Vagina (tissue), 2 donors: ENCODE measurements at regions not wholly inside any gene's neighbourhood (a gene's known extent, or its start where the extent isn't known, plus 50 kb on each side); places are given as distances from the start of the nearest gene placed in this dataset.
"Not testable (repeated sequence)": the region's sequence is repeated elsewhere in the genome, so short reads cannot be mapped to it uniquely, and the experiment has no call there.

ENCODE experiments used
- DNase-seq, 2 donors: peaks; one replicate each; pipeline ENCODE4 v3.0.0-alpha.2; 2017; ENCODE audit errors: extremely low spot score in 2 of 2
- H3K27ac ChIP-seq: fragments of 200-600 bp; sonication (generic); one replicate; pipeline ENCODE4 v1.5.1; 2019
- H3K27me3 ChIP-seq: fragments of 200-600 bp; sonication (generic); one replicate; pipeline ENCODE4 v1.5.1; 2019
- H3K36me3 ChIP-seq, 2 donors: fragments of 200-600 bp; sonication (generic); one replicate each; pipeline ENCODE4 v1.5.1; 2017 to 2019
- H3K4me1 ChIP-seq: fragments of 200-600 bp; sonication (generic); one replicate; pipeline ENCODE4 v1.5.1; 2019
- H3K4me3 ChIP-seq, 2 donors: fragments of 200-600 bp; sonication (generic); 1 replicate in 1 of 2; 2 replicates in 1 of 2; pipeline ENCODE4 v1.5.1; 2016 to 2019
- H3K9me3 ChIP-seq: fragments of 200-600 bp; sonication (generic); one replicate; pipeline ENCODE4 v1.5.1; 2019
- intact Hi-C: fragments of 100-400 bp; cut with DNase I; formaldehyde crosslinking; loops from one replicate; pipeline ENCODE4 v1.15.1; 2023

- H3K27ac ChIP-seq, H3K4me3 ChIP-seq, intact Hi-C loops, H3K4me1 ChIP-seq, DNase-seq, H3K27me3 ChIP-seq, H3K9me3 ChIP-seq, H3K36me3 ChIP-seq: not testable (repeated sequence)
These were observed 77.8 kb downstream of the LIMS4 start for GRCh38 chr2:110394769-110395168.

- H3K4me3 ChIP-seq, H3K4me1 ChIP-seq, DNase-seq, H3K27ac ChIP-seq, H3K27me3 ChIP-seq, H3K9me3 ChIP-seq, H3K36me3 ChIP-seq, intact Hi-C loops: not testable (repeated sequence)
These were observed 80.2 kb downstream of the LIMS4 start for GRCh38 chr2:110392366-110392765.

DNA sequence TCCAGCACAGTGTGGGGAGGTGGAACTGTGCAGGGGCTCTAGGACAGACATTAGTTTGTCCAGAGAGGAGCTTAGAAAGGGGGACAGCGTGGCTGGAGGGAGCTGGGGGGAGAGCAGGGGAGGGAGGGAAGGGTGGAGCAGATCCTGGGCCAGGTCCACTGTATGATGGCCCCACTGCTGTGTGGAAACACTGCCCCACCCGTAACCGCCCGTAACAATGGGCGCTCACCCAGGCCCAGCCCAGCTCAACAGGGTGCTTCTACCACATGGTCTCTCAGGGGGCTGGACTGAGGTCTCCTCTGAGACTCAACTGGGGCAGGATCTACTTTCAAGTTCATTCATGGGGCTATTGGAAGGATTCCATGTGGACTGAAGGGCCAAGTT lies 81.6 kb downstream of the LIMS4 start:
- intact Hi-C loops, H3K9me3 ChIP-seq, H3K27me3 ChIP-seq, H3K4me1 ChIP-seq, H3K4me3 ChIP-seq, H3K36me3 ChIP-seq, DNase-seq, H3K27ac ChIP-seq: not testable (repeated sequence)

DNA sequence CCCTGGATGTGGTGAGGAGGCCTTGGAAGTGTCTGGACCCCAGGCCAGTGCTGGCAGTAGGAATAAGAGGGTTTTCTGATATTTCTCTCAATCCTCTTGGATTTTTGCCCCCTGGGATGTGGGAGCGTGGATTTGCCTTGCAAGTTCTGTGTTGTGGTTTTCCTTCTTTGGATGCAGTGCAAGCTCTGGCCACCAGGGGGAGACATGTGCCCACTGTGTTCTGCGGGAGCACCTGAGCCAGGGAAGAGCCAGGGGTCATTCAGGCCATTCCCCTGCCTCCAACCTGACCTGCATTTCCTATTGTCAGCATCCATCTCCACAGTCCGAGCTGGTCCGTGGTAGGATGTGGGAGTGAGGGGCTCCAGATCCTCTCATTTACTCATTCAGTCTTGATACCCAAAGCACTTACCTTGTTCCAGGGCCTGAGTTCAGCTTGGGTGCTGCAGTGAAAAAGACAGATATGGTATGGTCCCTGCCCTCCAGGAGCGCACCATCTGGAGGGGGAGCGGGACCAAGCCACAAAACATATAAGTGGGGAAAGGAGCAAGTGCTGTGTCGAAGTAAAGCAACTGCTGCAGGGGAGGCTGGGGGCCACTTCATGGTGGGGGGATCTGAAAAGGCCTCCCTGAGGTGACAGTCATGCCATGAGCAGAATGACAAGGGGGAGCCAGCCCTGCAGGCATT lies 82.1 kb downstream of the LIMS4 start:
- H3K9me3 ChIP-seq, H3K4me3 ChIP-seq, H3K4me1 ChIP-seq, H3K27me3 ChIP-seq, intact Hi-C loops, H3K27ac ChIP-seq, H3K36me3 ChIP-seq, DNase-seq: not testable (repeated sequence)

DNA sequence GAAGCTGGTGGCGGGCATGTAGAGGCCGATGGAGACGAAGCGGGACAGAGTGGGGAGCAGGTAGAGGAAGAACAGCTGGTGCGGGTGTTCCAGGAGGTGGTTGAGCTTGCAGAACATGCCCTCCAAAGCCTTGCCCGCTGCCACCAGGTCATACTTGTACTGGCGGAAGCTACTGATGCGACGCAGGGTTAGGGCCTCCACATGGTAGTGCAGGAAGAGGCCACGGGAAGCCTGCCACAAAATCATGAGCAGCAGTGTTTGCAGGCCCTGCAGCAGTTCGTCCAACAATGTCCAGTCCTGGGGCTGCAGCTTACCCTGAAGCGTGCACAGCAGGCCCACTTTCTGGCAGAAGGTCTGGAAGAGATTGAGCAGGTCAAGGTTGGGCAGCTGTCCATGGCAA lies 85.6 kb downstream of the LIMS4 start:
- H3K36me3 ChIP-seq, DNase-seq, H3K9me3 ChIP-seq, H3K4me1 ChIP-seq, H3K27ac ChIP-seq, intact Hi-C loops, H3K4me3 ChIP-seq, H3K27me3 ChIP-seq: not testable (repeated sequence)

DNA sequence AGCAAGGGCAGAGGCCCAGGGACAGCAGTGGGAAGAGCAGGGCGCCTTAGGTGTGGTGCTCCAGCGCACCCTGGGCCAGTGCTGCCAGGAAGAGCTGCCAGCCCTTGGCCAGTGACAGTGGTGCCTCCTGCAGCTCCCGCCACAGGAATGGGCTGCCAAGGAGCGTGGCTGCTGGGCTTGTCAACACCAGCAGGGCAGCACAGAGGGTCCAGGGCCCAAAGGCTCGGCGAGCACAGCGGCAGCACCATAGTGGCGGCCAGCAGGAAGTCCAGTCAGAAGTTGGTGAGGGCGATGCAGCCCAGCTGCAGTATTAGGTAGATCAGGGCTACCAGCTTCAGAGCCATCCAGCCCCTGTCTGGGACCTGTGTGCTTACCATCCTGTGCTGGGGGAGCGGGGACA lies 86.1 kb downstream of the LIMS4 start:
- intact Hi-C loops, DNase-seq, H3K4me3 ChIP-seq, H3K27ac ChIP-seq, H3K9me3 ChIP-seq, H3K4me1 ChIP-seq, H3K36me3 ChIP-seq, H3K27me3 ChIP-seq: not testable (repeated sequence)

DNA sequence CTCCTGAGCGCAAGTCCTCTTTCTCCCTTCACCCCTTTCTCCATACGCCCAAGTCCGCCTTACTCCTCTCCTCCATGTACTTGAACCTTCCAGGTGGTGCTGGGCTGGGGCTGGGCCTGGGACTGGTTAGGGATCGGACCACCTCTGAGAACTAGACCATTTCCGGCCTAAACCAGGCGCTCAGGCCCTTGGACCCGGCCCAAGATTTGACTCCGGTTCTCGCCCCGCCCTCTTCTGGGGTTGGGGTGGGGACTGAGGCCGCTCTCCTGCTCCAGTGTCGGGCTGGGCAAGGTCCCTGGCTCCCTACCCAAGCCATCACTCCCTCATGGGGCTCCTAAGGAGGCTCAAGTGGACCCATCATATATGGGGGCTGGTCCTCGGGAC lies 87.9 kb downstream of the LIMS4 start:
- H3K36me3 ChIP-seq, DNase-seq, H3K27ac ChIP-seq, intact Hi-C loops, H3K4me3 ChIP-seq, H3K9me3 ChIP-seq, H3K4me1 ChIP-seq, H3K27me3 ChIP-seq: not testable (repeated sequence)

DNA sequence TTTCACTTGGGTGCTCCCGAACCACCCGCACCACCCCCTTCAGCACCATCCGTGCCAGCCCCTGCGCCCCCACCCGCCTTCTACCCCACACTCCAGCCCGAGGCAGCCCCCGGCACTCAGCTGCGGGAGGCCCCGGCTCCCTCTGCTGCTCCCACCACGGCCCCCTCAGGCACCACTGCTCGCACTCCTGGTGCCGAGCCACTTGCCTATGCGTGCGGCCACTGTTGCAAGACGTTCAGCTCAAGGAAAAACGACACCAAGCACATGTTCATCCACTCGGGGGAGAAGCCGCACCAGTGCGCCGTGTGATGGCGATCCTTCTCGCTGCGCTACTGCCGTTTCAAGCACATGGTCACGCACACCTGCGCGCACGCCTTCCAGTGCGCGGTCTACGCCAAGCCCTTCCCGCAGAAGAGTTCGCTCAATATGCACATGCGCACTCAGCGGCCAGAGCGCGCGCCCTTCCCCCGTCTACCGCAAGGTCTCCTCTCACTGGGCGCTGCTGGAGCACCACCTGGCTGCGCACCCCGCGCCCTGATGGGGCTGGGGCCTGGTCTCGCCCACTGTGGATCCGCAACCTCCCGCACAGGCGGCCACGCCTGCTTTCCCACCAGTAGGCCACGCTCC lies 88.4 kb downstream of the LIMS4 start:
- H3K9me3 ChIP-seq, DNase-seq, H3K4me3 ChIP-seq, H3K27ac ChIP-seq, H3K4me1 ChIP-seq, H3K27me3 ChIP-seq, intact Hi-C loops, H3K36me3 ChIP-seq: not testable (repeated sequence)

- intact Hi-C loops, H3K36me3 ChIP-seq, H3K27ac ChIP-seq, H3K9me3 ChIP-seq, DNase-seq, H3K27me3 ChIP-seq, H3K4me3 ChIP-seq, H3K4me1 ChIP-seq: not testable (repeated sequence)
These were observed 89.2 kb downstream of the LIMS4 start for GRCh38 chr2:110383163-110384048.

DNA sequence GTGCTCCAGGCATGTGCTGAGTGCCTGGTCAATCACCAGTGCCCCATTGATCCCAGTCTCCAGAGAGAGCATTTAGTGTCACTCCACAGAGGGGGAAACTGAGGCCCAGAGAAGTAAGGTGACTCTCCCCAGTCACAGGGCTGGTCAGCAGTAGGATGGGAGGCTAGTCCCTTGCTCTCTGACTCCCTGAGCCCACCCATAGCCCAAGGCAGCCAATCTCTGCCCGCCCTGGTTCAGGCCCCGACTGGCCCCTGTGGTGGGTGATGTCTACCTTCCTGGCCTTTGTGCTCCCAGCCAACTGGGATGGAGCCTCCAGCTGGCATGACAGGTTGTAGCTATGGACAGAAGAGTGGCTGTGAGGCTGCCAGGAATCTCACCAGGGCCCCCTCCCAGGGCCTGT lies 99.1 kb downstream of the LIMS4 start:
- H3K27ac ChIP-seq, H3K9me3 ChIP-seq, DNase-seq, H3K4me1 ChIP-seq, intact Hi-C loops, H3K36me3 ChIP-seq, H3K4me3 ChIP-seq, H3K27me3 ChIP-seq: not testable (repeated sequence)

DNA sequence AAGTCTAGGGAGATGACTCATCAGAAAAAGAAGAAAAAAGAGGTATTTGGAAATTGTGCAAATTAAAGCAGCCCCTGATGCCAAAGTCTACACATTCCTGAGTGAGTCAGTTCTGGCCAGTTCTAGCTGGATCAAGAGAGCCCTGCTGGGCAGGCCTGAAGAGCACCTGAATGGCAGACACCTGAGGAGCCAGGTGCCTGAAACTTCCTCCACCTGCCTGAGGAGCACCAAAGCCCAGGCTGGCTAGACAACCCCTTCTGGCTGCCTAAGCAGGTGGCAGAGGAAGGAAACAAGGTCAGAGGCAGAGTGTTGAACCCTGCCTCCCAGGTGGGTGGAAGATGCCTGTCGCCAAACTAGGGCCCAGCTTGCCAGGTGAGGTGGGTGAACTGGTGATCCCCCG lies 101.0 kb downstream of the LIMS4 start:
- intact Hi-C loops, H3K27ac ChIP-seq, H3K4me3 ChIP-seq, H3K9me3 ChIP-seq, DNase-seq, H3K36me3 ChIP-seq, H3K4me1 ChIP-seq, H3K27me3 ChIP-seq: not testable (repeated sequence)

DNA sequence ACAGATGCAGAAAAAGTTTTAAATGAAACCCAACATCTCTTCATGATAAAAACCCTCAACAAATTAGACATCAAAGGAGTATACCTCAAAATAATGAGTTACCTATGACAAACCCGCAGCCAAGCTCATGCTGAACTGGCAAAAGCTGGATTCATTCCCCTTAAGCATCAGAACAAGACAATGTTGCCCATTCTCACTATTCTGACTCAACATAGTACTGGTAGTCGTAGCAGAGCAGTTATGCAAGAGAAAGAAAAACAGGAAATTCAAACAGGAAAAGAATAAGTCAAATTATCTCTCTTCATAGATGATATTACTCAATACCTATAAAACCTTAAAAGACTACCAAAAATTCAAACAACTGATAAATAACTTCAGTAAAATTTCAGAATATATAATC lies 115.0 kb downstream of the LIMS4 start:
- H3K4me1 ChIP-seq, H3K36me3 ChIP-seq, H3K4me3 ChIP-seq, H3K27me3 ChIP-seq, DNase-seq, intact Hi-C loops, H3K9me3 ChIP-seq, H3K27ac ChIP-seq: not testable (repeated sequence)

- H3K36me3 ChIP-seq, H3K9me3 ChIP-seq, H3K27me3 ChIP-seq, intact Hi-C loops, H3K4me3 ChIP-seq, DNase-seq, H3K4me1 ChIP-seq, H3K27ac ChIP-seq: not testable (repeated sequence)
These were observed 118.2 kb downstream of the LIMS4 start for GRCh38 chr2:110354294-110355018.
